GM12891 (cell line): ENCODE measurements at regions not wholly inside any gene's neighbourhood (a gene's known extent, or its start where the extent isn't known, plus 50 kb on each side); places are given as distances from the start of the nearest gene placed in this dataset.

Experiments used
- PAX5 ChIP-seq: IDR thresholded peaks from 2 replicates; pipeline ENCODE4 v1.6.1; 2011; ENCODE audit warnings: low read length, moderate library complexity, mild to moderate bottlenecking; ENCODE audit not compliant: insufficient read depth, severe bottlenecking
- POLR2A ChIP-seq: IDR thresholded peaks from 2 replicates; pipeline ENCODE4 v1.6.1; 2011; ENCODE audit warnings: low read depth, low read length, control low read depth
- POLR2AphosphoS5 ChIP-seq: IDR thresholded peaks from 2 replicates; pipeline ENCODE4 v1.6.1; 2011; ENCODE audit warnings: low read depth, low read length, control low read depth

DNA sequence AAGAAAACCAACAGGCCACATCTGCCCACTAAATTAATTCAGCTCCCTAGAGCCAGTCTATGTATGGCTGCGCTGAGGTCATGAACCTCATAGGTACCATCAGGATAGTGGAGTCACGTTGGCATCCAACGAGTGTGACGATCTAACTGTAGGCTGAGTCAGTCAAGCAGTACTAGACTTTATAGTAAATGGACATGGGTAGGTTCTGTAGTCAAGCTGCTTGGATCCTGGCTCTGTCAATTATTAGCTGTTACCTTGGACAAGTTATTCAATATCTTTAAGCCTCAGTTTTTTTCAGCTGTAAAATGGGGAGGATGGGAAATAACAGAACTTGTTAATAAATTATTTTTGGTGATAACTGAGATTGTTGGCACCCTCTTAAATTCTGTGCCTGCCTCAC lies 432.4 kb upstream of the RASGEF1B start:
- TF ChIP-seq PAX5 (no peak), POLR2AphosphoS5 (no peak), POLR2A (no peak)
